HCT116 (cell line): ENCODE measurements at regions not wholly inside any gene's neighbourhood (a gene's known extent, or its start where the extent isn't known, plus 50 kb on each side); places are given as distances from the start of the nearest gene placed in this dataset.

Experiments
- ATAC-seq: fragments of 200-7000 bp; cut with Tn5 transposase; 2 replicates; pipeline ENCODE4 v1.9.1; 2020; ENCODE audit warnings: mild to moderate bottlenecking, moderate library complexity
- BruUV-seq: library from RNA; stranded (reverse); fragments of 400-500 nt; replicated peaks from 2 replicates; lab custom pipeline; 2021; lab: Mats Ljungman, UMichigan
- CTCF ChIA-PET: fragments of 300-600 bp; sonication (Branson Sonifier 250); formaldehyde crosslinking; loops from one replicate; lab custom pipeline; 2021; ENCODE audit warnings: antibody characterized with exemption; lab: Charles Lee
- POLR2A ChIA-PET: fragments of 300-600, 350-600 bp; sonication (Branson Sonifier 250); formaldehyde crosslinking; loops from one replicate; lab custom pipeline; 2021; ENCODE audit warnings: antibody characterized with exemption; lab: Charles Lee
- RAD21 ChIA-PET, 2 experiments: fragments of 300-600 bp; sonication (Branson Sonifier 250); formaldehyde crosslinking; loops; one replicate each; lab custom pipeline; 2023; ENCODE audit warnings: low total read pairs in 2 of 2; ENCODE audit not compliant: uncharacterized antibody in 2 of 2, unreplicated experiment in 2 of 2, low non-redundant PET in 1 of 2; lab: Charles Lee
- DNase-seq: peaks from one replicate; pipeline ENCODE4 v3.0.0-alpha.2; 2010; ENCODE audit warnings: low read depth, low spot score
- H2AFZ ChIP-seq: fragments of 200-600 bp; shearing (Covaris generic), sonication (generic); 2 replicates; pipeline ENCODE4 v1.6.1; 2017; ENCODE audit warnings: low read depth, mixed run types, mixed read lengths, antibody characterized with exemption, low read length; ENCODE audit not compliant: poor library complexity, severe bottlenecking
- H3K27ac ChIP-seq: 2 replicates; pipeline ENCODE4 v1.5.1; 2012; ENCODE audit warnings: low read depth, low read length
- H3K27me3 ChIP-seq: fragments of 200-600 bp; sonication (generic); 2 replicates; pipeline ENCODE4 v1.6.1; 2016; ENCODE audit warnings: mixed run types, low read length, mixed read lengths; ENCODE audit not compliant: insufficient read depth
- H3K36me3 ChIP-seq, 2 experiments: fragments of 200-500 bp in 1 of 2; fragments of 200-600 bp in 1 of 2; sonication (Bioruptor generic) in 1 of 2; sonication (generic) in 1 of 2; 2 replicates each; pipeline versions ENCODE4 v1.5.1 to v1.6.1; 2014 to 2016; ENCODE audit warnings: low read length in 2 of 2, inconsistent platforms in 1 of 2, mixed read lengths in 1 of 2, mixed run types in 1 of 2; ENCODE audit not compliant: insufficient read depth in 2 of 2, control insufficient read depth in 1 of 2
- H3K4me1 ChIP-seq, 2 experiments: fragments of 200-600 bp in 1 of 2; sonication (generic) in 1 of 2; 2 replicates each; pipeline versions ENCODE4 v1.5.1 to v1.6.1; 2012 to 2017; ENCODE audit warnings: low read length in 2 of 2, inconsistent platforms in 1 of 2, mild to moderate bottlenecking in 1 of 2, mixed read lengths in 1 of 2, mixed run types in 1 of 2, moderate library complexity in 1 of 2; ENCODE audit not compliant: insufficient read depth in 2 of 2, control insufficient read depth in 1 of 2
- H3K4me2 ChIP-seq: fragments of 200-600 bp; sonication (generic); 2 replicates; pipeline ENCODE4 v1.6.1; 2017; ENCODE audit warnings: mixed run types, low read length, mixed read lengths
- H3K4me3 ChIP-seq, 2 experiments: fragments of 200-600 bp in 1 of 2; sonication (generic) in 1 of 2; replicated peaks in 1 of 2; 2 replicates each; pipeline ENCODE4 v1.5.1; 2011 to 2016; ENCODE audit warnings: low read length in 2 of 2, control low read depth in 1 of 2, low read depth in 1 of 2, mild to moderate bottlenecking in 1 of 2, mixed read lengths in 1 of 2, mixed run types in 1 of 2
- H3K79me2 ChIP-seq: fragments of 200-600 bp; sonication (generic); 2 replicates; pipeline ENCODE4 v1.6.1; 2017; ENCODE audit warnings: mild to moderate bottlenecking, mixed run types, low read length, moderate library complexity, mixed read lengths; ENCODE audit not compliant: insufficient read depth
- H3K9ac ChIP-seq: fragments of 200-600 bp; sonication (generic); 2 replicates; pipeline ENCODE4 v1.6.1; 2016; ENCODE audit warnings: low read length, mixed read lengths
- H3K9me2 ChIP-seq: fragments of 200-600 bp; sonication (generic), shearing (Covaris generic); 2 replicates; pipeline ENCODE4 v1.6.1; 2017; ENCODE audit warnings: mixed run types, mild to moderate bottlenecking, moderate library complexity; ENCODE audit not compliant: insufficient read depth
- H3K9me3 ChIP-seq, 2 experiments: fragments of 200-500 bp in 1 of 2; fragments of 200-600 bp in 1 of 2; sonication (Bioruptor generic) in 1 of 2; sonication (generic) in 1 of 2; 2 replicates each; pipeline ENCODE4 v1.6.1; 2014 to 2017; ENCODE audit warnings: low read length in 2 of 2, mixed read lengths in 2 of 2, inconsistent platforms in 1 of 2, low read depth in 1 of 2, mild to moderate bottlenecking in 1 of 2, mixed run types in 1 of 2, moderate library complexity in 1 of 2; ENCODE audit not compliant: control insufficient read depth in 1 of 2, insufficient read depth in 1 of 2
- H4K20me1 ChIP-seq: fragments of 200-600 bp; sonication (generic), shearing (Covaris generic); 2 replicates; pipeline ENCODE4 v1.6.1; 2017; ENCODE audit warnings: mixed run types, mild to moderate bottlenecking, moderate library complexity; ENCODE audit not compliant: insufficient read depth
- CBX3 ChIP-seq: IDR thresholded peaks from 2 replicates; pipeline ENCODE4 v1.6.1; 2012; ENCODE audit warnings: low read depth
- ELF1 ChIP-seq: IDR thresholded peaks from 2 replicates; pipeline ENCODE4 v1.6.1; 2012; ENCODE audit warnings: low read depth, borderline replicate concordance
- EZH2 ChIP-seq: fragments of 200-600 bp; sonication (generic); IDR thresholded peaks from 2 replicates; pipeline ENCODE4 v1.6.1; 2017; ENCODE audit warnings: antibody characterized with exemption, mixed run types
- EZH2phosphoT487 ChIP-seq: fragments of 200-600 bp; IDR thresholded peaks from 2 replicates; pipeline ENCODE4 v1.6.1; 2018; ENCODE audit warnings: antibody characterized with exemption, borderline replicate concordance
- JUND ChIP-seq: IDR thresholded peaks from 2 replicates; pipeline ENCODE4 v1.6.1; 2012
- POLR2A ChIP-seq: IDR thresholded peaks from 2 replicates; pipeline ENCODE4 v1.7.0; 2011; ENCODE audit warnings: borderline replicate concordance; ENCODE audit not compliant: insufficient read depth, insufficient read length; ENCODE audit errors: extremely low read depth
- SIN3A ChIP-seq: IDR thresholded peaks from 2 replicates; pipeline ENCODE4 v1.6.1; 2012; ENCODE audit warnings: low read depth
- SP1 ChIP-seq: IDR thresholded peaks from 2 replicates; pipeline ENCODE4 v1.6.1; 2012; ENCODE audit warnings: low read depth
- SRF ChIP-seq: IDR thresholded peaks from 2 replicates; pipeline ENCODE4 v1.6.1; 2012; ENCODE audit warnings: low read depth
- YY1 ChIP-seq: IDR thresholded peaks from 2 replicates; pipeline ENCODE4 v1.6.1; 2011; ENCODE audit warnings: low read length, low read depth, moderate library complexity, mild to moderate bottlenecking; ENCODE audit not compliant: insufficient replicate concordance; ENCODE audit errors: extremely low read depth
- ZFX ChIP-seq: fragments of 450-650 bp; IDR thresholded peaks from 2 replicates; pipeline ENCODE4 v1.6.1; 2017
- ZNF274 ChIP-seq: fragments of 200-500 bp; sonication (Bioruptor generic); IDR thresholded peaks from 2 replicates; pipeline ENCODE4 v1.6.1; 2014; ENCODE audit warnings: mild to moderate bottlenecking, low read depth, low read length, inconsistent platforms
- intact Hi-C: fragments of 100-400 bp; cut with micrococcal nuclease; formaldehyde crosslinking; loops from 2 replicates; pipeline ENCODE4 v1.10.0; 2022
- TF ChIP-seq, protein P1 (sequence below): IDR thresholded peaks from 2 replicates; pipeline ENCODE4 v1.6.1; 2011; ENCODE audit warnings: mild to moderate bottlenecking, low read length, moderate library complexity; ENCODE audit not compliant: insufficient replicate concordance; ENCODE audit errors: extremely low read depth
- TF ChIP-seq, protein P2 (sequence below), 3 experiments: fragments of 200-600 bp in 1 of 3; sonication (generic) in 1 of 3; IDR thresholded peaks in 2 of 3; conservative IDR thresholded peaks in 1 of 3; 2 replicates each; pipeline ENCODE4 v1.5.1; 2012 to 2017; ENCODE audit warnings: low read depth in 2 of 3, low read length in 2 of 3, antibody characterized with exemption in 1 of 3, borderline replicate concordance in 1 of 3, control low read depth in 1 of 3, mild to moderate bottlenecking in 1 of 3, mixed read lengths in 1 of 3, mixed run types in 1 of 3, moderate library complexity in 1 of 3; ENCODE audit not compliant: insufficient read depth in 1 of 3
- TF ChIP-seq, protein P3 (sequence below): IDR thresholded peaks from 2 replicates; pipeline ENCODE4 v1.6.1; 2012

DNA sequence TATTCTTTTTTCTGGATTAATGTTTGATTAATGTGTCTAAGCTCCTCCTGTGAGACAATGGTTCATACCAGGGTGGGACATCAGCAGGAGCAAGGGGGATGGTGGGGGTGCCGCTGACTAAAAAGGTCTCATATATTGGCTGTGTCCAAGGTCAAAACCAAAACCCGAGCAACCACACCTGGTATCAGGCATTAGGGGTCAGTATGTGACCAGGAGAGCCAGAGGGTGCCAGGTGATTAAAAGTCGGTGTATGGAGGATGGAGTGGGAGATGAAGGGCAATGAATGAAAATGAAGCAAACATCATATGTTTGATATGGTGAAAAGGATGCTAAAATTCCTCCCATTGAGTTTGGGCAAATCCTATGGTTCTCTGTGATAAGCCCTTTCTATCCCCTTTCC lies 118.0 kb downstream of the MIAT start:
- no peak overlapping the region for H3K4me3 ChIP-seq
- no TSS peak for BruUV-seq
- no peak overlapping the region for H3K27ac ChIP-seq
- ATAC-seq (no peak), DNase-seq (no peak)
- H3K9me2 ChIP-seq: no peaks in the 10 kb centered on the region
- RAD21 ChIA-PET: no interaction called here
- POLR2A ChIA-PET: no interaction called here
- TF ChIP-seq SRF (no peak), POLR2A (no peak), EZH2 (no peak), EZH2phosphoT487 (no peak), ZNF274 (no peak), CBX3 (no peak), SIN3A (no peak), ZFX (no peak), YY1 (no peak), JUND (no peak), SP1 (no peak), ELF1 (no peak)
- TF ChIP-seq, protein P1, sequence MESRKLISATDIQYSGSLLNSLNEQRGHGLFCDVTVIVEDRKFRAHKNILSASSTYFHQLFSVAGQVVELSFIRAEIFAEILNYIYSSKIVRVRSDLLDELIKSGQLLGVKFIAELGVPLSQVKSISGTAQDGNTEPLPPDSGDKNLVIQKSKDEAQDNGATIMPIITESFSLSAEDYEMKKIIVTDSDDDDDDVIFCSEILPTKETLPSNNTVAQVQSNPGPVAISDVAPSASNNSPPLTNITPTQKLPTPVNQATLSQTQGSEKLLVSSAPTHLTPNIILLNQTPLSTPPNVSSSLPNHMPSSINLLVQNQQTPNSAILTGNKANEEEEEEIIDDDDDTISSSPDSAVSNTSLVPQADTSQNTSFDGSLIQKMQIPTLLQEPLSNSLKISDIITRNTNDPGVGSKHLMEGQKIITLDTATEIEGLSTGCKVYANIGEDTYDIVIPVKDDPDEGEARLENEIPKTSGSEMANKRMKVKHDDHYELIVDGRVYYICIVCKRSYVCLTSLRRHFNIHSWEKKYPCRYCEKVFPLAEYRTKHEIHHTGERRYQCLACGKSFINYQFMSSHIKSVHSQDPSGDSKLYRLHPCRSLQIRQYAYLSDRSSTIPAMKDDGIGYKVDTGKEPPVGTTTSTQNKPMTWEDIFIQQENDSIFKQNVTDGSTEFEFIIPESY: no peak
- TF ChIP-seq, protein P2, sequence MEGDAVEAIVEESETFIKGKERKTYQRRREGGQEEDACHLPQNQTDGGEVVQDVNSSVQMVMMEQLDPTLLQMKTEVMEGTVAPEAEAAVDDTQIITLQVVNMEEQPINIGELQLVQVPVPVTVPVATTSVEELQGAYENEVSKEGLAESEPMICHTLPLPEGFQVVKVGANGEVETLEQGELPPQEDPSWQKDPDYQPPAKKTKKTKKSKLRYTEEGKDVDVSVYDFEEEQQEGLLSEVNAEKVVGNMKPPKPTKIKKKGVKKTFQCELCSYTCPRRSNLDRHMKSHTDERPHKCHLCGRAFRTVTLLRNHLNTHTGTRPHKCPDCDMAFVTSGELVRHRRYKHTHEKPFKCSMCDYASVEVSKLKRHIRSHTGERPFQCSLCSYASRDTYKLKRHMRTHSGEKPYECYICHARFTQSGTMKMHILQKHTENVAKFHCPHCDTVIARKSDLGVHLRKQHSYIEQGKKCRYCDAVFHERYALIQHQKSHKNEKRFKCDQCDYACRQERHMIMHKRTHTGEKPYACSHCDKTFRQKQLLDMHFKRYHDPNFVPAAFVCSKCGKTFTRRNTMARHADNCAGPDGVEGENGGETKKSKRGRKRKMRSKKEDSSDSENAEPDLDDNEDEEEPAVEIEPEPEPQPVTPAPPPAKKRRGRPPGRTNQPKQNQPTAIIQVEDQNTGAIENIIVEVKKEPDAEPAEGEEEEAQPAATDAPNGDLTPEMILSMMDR (IDR thresholded peaks at IDR 0.05 in 2 of 3, conservative IDR thresholded peaks at IDR 0.05 in 1 of 3; ENCODE audit: borderline replicate concordance in 1 of 3, insufficient read depth in 1 of 3, low read depth in 2 of 3, low read length in 2 of 3): no peak
- TF ChIP-seq, protein P3, sequence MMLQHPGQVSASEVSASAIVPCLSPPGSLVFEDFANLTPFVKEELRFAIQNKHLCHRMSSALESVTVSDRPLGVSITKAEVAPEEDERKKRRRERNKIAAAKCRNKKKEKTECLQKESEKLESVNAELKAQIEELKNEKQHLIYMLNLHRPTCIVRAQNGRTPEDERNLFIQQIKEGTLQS: no peak
- intact Hi-C loops: no loop called here
- no peak overlapping the region for H3K9ac ChIP-seq
- H4K20me1 ChIP-seq: no peaks in the 10 kb centered on the region
- H3K79me2 ChIP-seq: no peaks in the 10 kb centered on the region
- CTCF ChIA-PET: no interaction called here
- no peaks in the 10 kb centered on the region; a peak in 1 of 4 replicates for H3K9me3 ChIP-seq
- no peak overlapping the region for H2AFZ ChIP-seq
- no peaks in the 10 kb centered on the region for H3K4me1 ChIP-seq
- H3K4me2 ChIP-seq: no peak overlapping the region
- H3K36me3 ChIP-seq: no peaks in the 10 kb centered on the region
- no peaks in the 10 kb centered on the region for H3K27me3 ChIP-seq
